ENCODE measurements at regions not wholly inside any gene's neighbourhood (a gene's known extent, or its start where the extent isn't known, plus 50 kb on each side); places are given as distances from the start of the nearest gene placed in this dataset.
A peak's percentile ranks its signal among the peaks of the same experiment; 100 is the strongest.

DNA sequence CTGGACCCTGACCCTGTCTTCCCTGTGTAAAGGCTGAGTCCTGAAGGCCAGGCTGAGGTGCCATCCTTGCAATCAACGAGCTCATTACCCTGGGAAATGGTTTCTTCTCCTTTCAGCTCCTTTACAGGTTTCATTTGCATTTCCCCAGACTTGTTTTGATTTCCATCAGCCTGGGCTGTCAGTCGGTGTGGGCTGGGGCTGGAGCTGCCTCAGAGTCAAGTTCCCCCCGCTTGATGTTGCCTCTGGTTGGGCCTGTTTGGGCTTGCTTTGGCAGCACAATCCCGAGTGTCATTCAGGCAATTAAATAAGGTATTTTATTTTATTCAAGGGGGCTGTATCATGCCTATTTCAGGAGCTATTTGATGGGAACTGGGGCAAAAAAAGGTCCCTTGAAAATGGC, 424.9 kb downstream of the INSC start:
- DNase-seq (ENCODE audit: low spot score): no peak
- WGBS: 44% methylated on average over 4 of the region's 4 CpGs
- intact Hi-C loops (cut with DNase I): no loop called here
- Histone ChIP-seq H3K36me3 (no peaks in the 10 kb centered on the region), H3K9me3 (no peaks in the 10 kb centered on the region), H3K27me3 (replicated peaks; ENCODE audit: insufficient read depth) (no peaks in the 10 kb centered on the region), H3K4me3 (no peak overlapping the region), H3K4me1 (replicated peaks) (no peaks in the 10 kb centered on the region), H3K27ac (peak overlapping the region in 1 of 2 donors; percentile 55)
- TF ChIP-seq POLR2AphosphoS5 (IDR thresholded peaks at IDR 0.05) (no peak), POLR2A (IDR thresholded peaks at IDR 0.05) (no peak), CTCF (IDR thresholded peaks at IDR 0.05) (no peak)

GRCh38 chr11:15541079-15541478, 426.4 kb downstream of the INSC start:
- no peak for DNase-seq (ENCODE audit: low spot score)
- Histone ChIP-seq H3K36me3 (no peaks in the 10 kb centered on the region), H3K4me3 (no peak overlapping the region), H3K27ac (no peak overlapping the region), H3K9me3 (no peaks in the 10 kb centered on the region), H3K27me3 (replicated peaks; ENCODE audit: insufficient read depth) (no peaks in the 10 kb centered on the region), H3K4me1 (replicated peaks) (no peaks in the 10 kb centered on the region)
- intact Hi-C loops (cut with DNase I): no loop called here
- no peak for TF ChIP-seq CTCF (IDR thresholded peaks at IDR 0.05)
- no peak for TF ChIP-seq POLR2A (IDR thresholded peaks at IDR 0.05)
- no peak for TF ChIP-seq POLR2AphosphoS5 (IDR thresholded peaks at IDR 0.05)
- WGBS: 82% methylated on average over 3 of the region's 3 CpGs

GRCh38 chr11:15544353-15544752, 429.6 kb downstream of the INSC start:
- Histone ChIP-seq H3K4me3 (no peak overlapping the region), H3K4me1 (replicated peaks) (no peaks in the 10 kb centered on the region), H3K27me3 (replicated peaks; ENCODE audit: insufficient read depth) (no peaks in the 10 kb centered on the region), H3K36me3 (no peaks in the 10 kb centered on the region), H3K9me3 (no peaks in the 10 kb centered on the region), H3K27ac (no peak overlapping the region)
- TF ChIP-seq POLR2A (IDR thresholded peaks at IDR 0.05) (no peak), POLR2AphosphoS5 (IDR thresholded peaks at IDR 0.05) (no peak), CTCF (IDR thresholded peaks at IDR 0.05) (no peak)
- DNase-seq (ENCODE audit: low spot score): no peak
- WGBS: 54% methylated on average over 5 of the region's 5 CpGs
- intact Hi-C loops (cut with DNase I): no loop called here

DNA sequence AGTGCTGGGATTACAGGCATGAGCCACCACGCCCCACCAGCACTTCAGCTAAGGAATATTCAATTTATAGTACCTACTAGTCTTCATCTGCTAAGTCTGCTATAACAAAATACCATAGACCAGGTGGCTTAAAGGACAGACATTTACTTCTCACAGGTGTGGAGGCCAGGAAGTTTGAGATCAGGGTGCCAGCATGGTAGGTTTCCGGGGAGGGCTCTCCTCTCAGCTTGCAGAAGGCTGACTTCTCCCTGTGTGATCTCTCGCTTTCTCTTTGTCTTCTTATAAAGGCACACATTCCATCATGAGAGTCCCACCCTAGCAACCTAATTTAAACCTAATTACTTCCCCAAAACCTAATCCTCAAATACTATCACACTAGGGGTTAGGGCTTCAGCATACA, 433.0 kb downstream of the INSC start:
- WGBS: 88% methylated on average over 3 of the region's 3 CpGs
- TF ChIP-seq CTCF (IDR thresholded peaks at IDR 0.05): no peak
- TF ChIP-seq POLR2AphosphoS5 (IDR thresholded peaks at IDR 0.05): no peak
- no peak for TF ChIP-seq POLR2A (IDR thresholded peaks at IDR 0.05)
- no peak for DNase-seq (ENCODE audit: low spot score)
- Histone ChIP-seq H3K36me3 (no peaks in the 10 kb centered on the region), H3K9me3 (no peaks in the 10 kb centered on the region), H3K27ac (no peak overlapping the region), H3K4me3 (no peak overlapping the region), H3K27me3 (replicated peaks; ENCODE audit: insufficient read depth) (no peaks in the 10 kb centered on the region), H3K4me1 (replicated peaks) (no peaks in the 10 kb centered on the region)
- intact Hi-C loops (cut with DNase I): no loop called here

DNA sequence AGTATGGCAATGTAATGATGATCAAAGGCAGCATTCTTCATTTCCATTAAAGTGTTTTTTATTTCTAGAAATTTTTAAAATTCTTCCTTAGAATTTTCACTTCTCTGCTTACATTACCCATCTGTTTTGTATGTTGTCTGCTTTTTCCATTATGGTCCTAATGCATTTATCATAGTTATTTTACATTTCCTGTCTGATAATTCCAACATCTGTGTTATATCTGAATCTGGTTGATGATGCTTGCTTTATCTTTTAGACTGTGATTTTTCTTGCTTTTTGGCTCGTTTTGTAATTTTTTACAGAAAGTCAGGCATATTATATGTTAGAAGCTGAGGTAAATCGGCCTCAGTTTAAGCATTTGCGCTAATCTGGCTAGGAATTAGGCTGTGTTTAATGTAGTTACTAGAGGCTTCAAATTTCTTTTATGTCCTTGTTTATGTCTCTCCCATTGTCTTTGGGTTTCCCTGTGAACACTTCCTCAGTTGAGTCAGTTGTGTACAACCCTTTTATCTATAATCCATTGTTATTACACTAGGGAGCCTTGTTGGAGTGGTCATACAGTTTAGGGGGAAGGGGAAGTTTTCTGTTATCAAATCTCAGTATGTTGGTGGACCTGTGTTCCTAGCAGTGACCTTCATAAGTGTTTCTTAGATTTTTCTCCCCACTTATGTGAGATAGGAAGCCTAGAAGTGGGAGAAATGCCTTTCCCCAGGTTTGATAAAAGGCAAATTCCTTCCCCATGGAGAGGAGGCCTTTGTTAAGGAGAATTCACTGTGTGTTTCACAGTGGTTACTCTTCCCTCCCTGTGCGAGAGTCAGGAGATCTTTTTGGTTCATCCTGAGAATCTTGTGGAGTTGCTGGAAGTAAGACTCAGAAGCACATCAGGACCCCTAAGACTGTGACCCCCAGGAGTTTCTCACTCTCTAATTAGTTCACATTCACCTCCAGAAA, 437.5 kb downstream of the INSC start:
- no peak for DNase-seq (ENCODE audit: low spot score)
- TF ChIP-seq POLR2A (IDR thresholded peaks at IDR 0.05) (no peak), POLR2AphosphoS5 (IDR thresholded peaks at IDR 0.05) (no peak), CTCF (IDR thresholded peaks at IDR 0.05) (no peak)
- 82% methylated on average over 4 of the region's 4 CpGs for WGBS

More for the DNA sequence above, 437.5 kb downstream of the INSC start:
- no peaks in the 10 kb centered on the region for H3K36me3 ChIP-seq
- H3K9me3 ChIP-seq: no peaks in the 10 kb centered on the region
- no peak overlapping the region for H3K27ac ChIP-seq
- no peaks in the 10 kb centered on the region for H3K4me1 ChIP-seq (replicated peaks)
- no peaks in the 10 kb centered on the region for H3K27me3 ChIP-seq (replicated peaks; ENCODE audit: insufficient read depth)
- intact Hi-C loops (cut with DNase I): no loop called here
- no peak overlapping the region for H3K4me3 ChIP-seq
